NOMO-1 (cell line): ENCODE measurements at regions not wholly inside any gene's neighbourhood (a gene's known extent, or its start where the extent isn't known, plus 50 kb on each side); places are given as distances from the start of the nearest gene placed in this dataset.

Experiments used
- DNase-seq, 2 experiments: peaks; one replicate each; lab custom pipeline; 2025; ENCODE audit not compliant: unreplicated experiment in 2 of 2; lab: John Stamatoyannopoulos, UW

- no peak for DNase-seq
Observed at GRCh38 chr3:40979962-40980361, 219.3 kb upstream of the CTNNB1 start.

- no peak for DNase-seq
Observed at GRCh38 chr3:40980467-40980866, 218.8 kb upstream of the CTNNB1 start.

GRCh38 chr3:40985195-40985594, 214.1 kb upstream of the CTNNB1 start:
- no peak for DNase-seq

- DNase-seq: no peak
Observed at GRCh38 chr3:40988468-40988867, 210.8 kb upstream of the CTNNB1 start.

- no peak for DNase-seq
Observed at GRCh38 chr3:40989141-40990061, 209.9 kb upstream of the CTNNB1 start.

GRCh38 chr3:40990062-40990456, 209.2 kb upstream of the CTNNB1 start:
- DNase-seq: no peak

GRCh38 chr3:40992023-40992422, 207.3 kb upstream of the CTNNB1 start:
- DNase-seq: no peak

- no peak for DNase-seq
Observed at GRCh38 chr3:40994611-40995010, 204.7 kb upstream of the CTNNB1 start.

- no peak for DNase-seq
Observed at GRCh38 chr3:40995271-40995670, 204.0 kb upstream of the CTNNB1 start.

- DNase-seq: no peak
Observed at GRCh38 chr3:40996382-40996781, 202.9 kb upstream of the CTNNB1 start.

- DNase-seq: no peak
Observed at GRCh38 chr3:40996827-40997710, 202.2 kb upstream of the CTNNB1 start.

- no peak for DNase-seq
Observed at GRCh38 chr3:40997711-40998519, 201.4 kb upstream of the CTNNB1 start.

- DNase-seq: no peak
Observed at GRCh38 chr3:40999682-41000081, 199.6 kb upstream of the CTNNB1 start.

- no peak for DNase-seq
Observed at GRCh38 chr3:41000471-41000870, 198.8 kb upstream of the CTNNB1 start.

- DNase-seq: no peak
Observed at GRCh38 chr3:41001556-41001955, 197.7 kb upstream of the CTNNB1 start.

GRCh38 chr3:41002104-41002503, 197.2 kb upstream of the CTNNB1 start:
- DNase-seq: no peak

GRCh38 chr3:41007399-41007798, 191.9 kb upstream of the CTNNB1 start:
- DNase-seq: no peak

GRCh38 chr3:41011854-41012253, 187.5 kb upstream of the CTNNB1 start:
- no peak for DNase-seq

- peak in 1 of 2 experiments; percentile 31 for DNase-seq
Observed at GRCh38 chr3:41018855-41019254, 180.4 kb upstream of the CTNNB1 start.

- no peak for DNase-seq
Observed at GRCh38 chr3:41024031-41024836, 175.1 kb upstream of the CTNNB1 start.
